HepG2 (cell line): ENCODE measurements at regions not wholly inside any gene's neighbourhood (a gene's known extent, or its start where the extent isn't known, plus 50 kb on each side); places are given as distances from the start of the nearest gene placed in this dataset.

Experiments
- ATAC-seq: fragments of 200-7000 bp; cut with Tn5 transposase; 3 replicates; pipeline ENCODE4 v1.9.1; 2020; ENCODE audit warnings: mild to moderate bottlenecking, moderate library complexity
- BruUV-seq: library from RNA; stranded (reverse); fragments of 400-500 nt; replicated peaks from 2 replicates; lab custom pipeline; 2021; lab: Mats Ljungman, UMichigan
- CTCF ChIA-PET: fragments of 300-600 bp; formaldehyde crosslinking; extraction: SDS; loops from one replicate; lab custom pipeline; 2021; ENCODE audit warnings: low total read pairs, inconsistent platforms, low intra/inter-chr PET ratio; lab: Yijun Ruan, JAX
- POLR2A ChIA-PET: fragments of 350-600 bp; sonication (Branson Sonifier 250); formaldehyde crosslinking; loops from one replicate; lab custom pipeline; 2020; ENCODE audit warnings: antibody characterized with exemption, inconsistent platforms; lab: Yijun Ruan, JAX
- DNase-seq: peaks from one replicate; pipeline ENCODE4 v3.0.0-alpha.2; 2015; ENCODE audit warnings: low spot score
- FAIRE-seq: peaks from 3 replicates; lab custom pipeline; 2011; peaks lifted over from hg19 to GRCh38; lab: Jason Lieb, UNC
- H2AFZ ChIP-seq: one replicate; pipeline ENCODE4 v1.6.1; 2011; ENCODE audit warnings: low read length, inconsistent platforms
- H3K27ac ChIP-seq: fragments of 300-600 bp; 3 replicates; pipeline ENCODE4 v1.8.0; 2011; ENCODE audit warnings: mixed run types, mild to moderate bottlenecking, mixed read lengths, low read length, inconsistent platforms; ENCODE audit not compliant: insufficient read depth; ENCODE audit errors: extremely low read length
- H3K27me3 ChIP-seq, 2 experiments: fragments of 200-600 bp in 1 of 2; 2 replicates in 1 of 2; 3 replicates in 1 of 2; pipeline versions ENCODE4 v1.6.0 to v1.8.0; 2011; ENCODE audit warnings: low read length in 2 of 2, mild to moderate bottlenecking in 2 of 2, moderate library complexity in 2 of 2, inconsistent platforms in 1 of 2; ENCODE audit not compliant: insufficient read depth in 2 of 2, control insufficient read depth in 1 of 2
- H3K36me3 ChIP-seq, 2 experiments: fragments of 200-600 bp in 1 of 2; replicated peaks in 1 of 2; 2 replicates in 1 of 2; 3 replicates in 1 of 2; pipeline versions ENCODE4 v1.5.1 to v1.8.0; 2011; ENCODE audit warnings: low read length in 2 of 2, inconsistent platforms in 1 of 2; ENCODE audit not compliant: insufficient read depth in 2 of 2, control insufficient read depth in 1 of 2
- H3K4me1 ChIP-seq: 2 replicates; pipeline ENCODE4 v1.5.1; 2012; ENCODE audit warnings: low read length, inconsistent platforms; ENCODE audit not compliant: insufficient read depth
- H3K4me2 ChIP-seq: 2 replicates; pipeline ENCODE4 v1.6.0; 2011; ENCODE audit warnings: low read depth, low read length, inconsistent platforms
- H3K4me3 ChIP-seq, 3 experiments: fragments of 200-600 bp in 1 of 3; sonication (generic), shearing (Covaris generic) in 1 of 3; replicated peaks in 1 of 3; 2 replicates each; pipeline ENCODE4 v1.5.1; 2011 to 2016; ENCODE audit warnings: low read length in 3 of 3, inconsistent platforms in 2 of 3, low read depth in 2 of 3, mild to moderate bottlenecking in 2 of 3, control low read depth in 1 of 3, mixed read lengths in 1 of 3; ENCODE audit not compliant: insufficient read depth in 1 of 3
- H3K79me2 ChIP-seq: one replicate; pipeline ENCODE4 v1.6.1; 2011; ENCODE audit warnings: low read length, inconsistent platforms; ENCODE audit not compliant: insufficient read depth
- H3K9ac ChIP-seq: 2 replicates; pipeline ENCODE4 v1.6.0; 2011; ENCODE audit warnings: mild to moderate bottlenecking, low read depth, low read length, inconsistent platforms; ENCODE audit not compliant: insufficient read depth
- H3K9me3 ChIP-seq: 2 replicates; pipeline ENCODE4 v1.5.1; 2012; ENCODE audit warnings: mild to moderate bottlenecking, low read length
- H4K20me1 ChIP-seq: 2 replicates; pipeline ENCODE4 v1.6.0; 2011; ENCODE audit warnings: inconsistent platforms, mild to moderate bottlenecking, low read length, moderate library complexity; ENCODE audit not compliant: insufficient read depth
- ATRX ChIP-seq: sonication (generic); formaldehyde crosslinking; IDR thresholded peaks from 2 replicates; pipeline ENCODE4 v1.4.0; 2020; ENCODE audit warnings: missing genetic modification reagents, borderline replicate concordance
- BHLHE40 ChIP-seq: IDR thresholded peaks from 2 replicates; pipeline ENCODE4 v1.6.1; 2011; ENCODE audit warnings: low read length, improper control_type of control experiment
- KDM5B ChIP-seq: sonication (generic); formaldehyde crosslinking; IDR thresholded peaks from 2 replicates; pipeline ENCODE4 v1.4.0; 2020; ENCODE audit warnings: missing genetic modification reagents, mild to moderate bottlenecking, borderline replicate concordance
- KMT2B ChIP-seq: IDR thresholded peaks from 2 replicates; pipeline ENCODE4 v1.6.1; 2016; ENCODE audit warnings: missing genetic modification reagents, missing compliant biosample characterization
- MEIS2 ChIP-seq: sonication (generic); formaldehyde crosslinking; IDR thresholded peaks from 2 replicates; pipeline ENCODE4 v1.9.0; 2021; ENCODE audit warnings: mild to moderate bottlenecking, missing genetic modification reagents
- SRSF9 ChIP-seq: fragments of 200-400 bp; formaldehyde crosslinking; IDR thresholded peaks from 2 replicates; pipeline ENCODE4 v1.6.1; 2018; ENCODE audit warnings: borderline replicate concordance, mild to moderate bottlenecking, low read depth, low read length; ENCODE audit not compliant: insufficient read depth, poor library complexity, severe bottlenecking
- STAG1 ChIP-seq: sonication (generic); formaldehyde crosslinking; IDR thresholded peaks from 2 replicates; pipeline ENCODE4 v1.4.0; 2020; ENCODE audit warnings: missing genetic modification reagents
- ZFP90 ChIP-seq: sonication (generic); formaldehyde crosslinking; IDR thresholded peaks from 2 replicates; pipeline ENCODE4 v1.8.0; 2022; ENCODE audit warnings: missing genetic modification reagents, mild to moderate bottlenecking, inconsistent platforms, borderline replicate concordance
- ZNF136 ChIP-seq: sonication (generic); formaldehyde crosslinking; IDR thresholded peaks from 2 replicates; pipeline ENCODE4 v1.8.1; 2022; ENCODE audit warnings: low read depth, mild to moderate bottlenecking, moderate library complexity, missing genetic modification reagents
- ZNF20 ChIP-seq: sonication (generic); formaldehyde crosslinking; IDR thresholded peaks from 2 replicates; pipeline ENCODE4 v1.4.0; 2020; ENCODE audit warnings: mild to moderate bottlenecking, moderate library complexity, missing genetic modification reagents
- ZNF232 ChIP-seq: sonication (generic); formaldehyde crosslinking; IDR thresholded peaks from 2 replicates; pipeline ENCODE4 v1.4.0; 2020; ENCODE audit warnings: missing genetic modification reagents, borderline replicate concordance
- ZNF747 ChIP-seq: sonication (generic); formaldehyde crosslinking; IDR thresholded peaks from 2 replicates; pipeline ENCODE4 v1.8.1; 2023; ENCODE audit warnings: missing genetic modification reagents, mild to moderate bottlenecking, borderline replicate concordance
- ZSCAN12 ChIP-seq: sonication (generic); formaldehyde crosslinking; IDR thresholded peaks from 2 replicates; pipeline ENCODE4 v1.9.0; 2021; ENCODE audit warnings: mild to moderate bottlenecking, missing genetic modification reagents
- in situ Hi-C: cut with HindIII; loops from 2 replicates; pipeline ENCODE4 v1.10.0; 2017; ENCODE audit warnings: low pct_unique_long_range_greater_than_20kb; ENCODE audit not compliant: extremely low pct_ligation_motif_present
- intact Hi-C: fragments of 100-400 bp; cut with micrococcal nuclease; formaldehyde crosslinking; loops from one replicate; pipeline ENCODE4 v1.10.0; 2022; ENCODE audit not compliant: unreplicated experiment
- TF ChIP-seq, protein P1 (sequence below): sonication (generic); formaldehyde crosslinking; IDR thresholded peaks from 2 replicates; pipeline ENCODE4 v1.8.1; 2022; ENCODE audit warnings: low read depth, mild to moderate bottlenecking, missing genetic modification reagents

DNA sequence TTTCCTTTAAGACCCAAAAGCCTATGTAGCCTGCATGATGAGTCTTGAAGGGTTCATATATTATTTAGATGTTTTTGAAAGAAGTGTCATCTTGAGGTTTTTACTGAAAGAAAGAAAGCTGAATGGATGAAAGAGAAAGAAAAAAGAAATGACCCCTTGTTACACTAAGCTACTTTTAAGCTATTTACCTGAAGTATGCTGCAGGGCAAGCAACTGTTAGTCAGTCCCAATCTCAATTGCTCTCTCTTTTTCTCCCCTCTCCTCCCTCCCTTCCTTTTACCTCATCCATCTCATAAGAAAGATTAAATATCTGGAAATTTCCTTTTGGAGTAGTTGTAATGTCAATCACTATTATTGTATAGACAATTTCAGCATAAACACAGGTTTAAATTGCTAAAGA, 512.4 kb downstream of the TMTC2 start:
- intact Hi-C loops = no loop called here
- no peak overlapping the region for H3K4me3 ChIP-seq
- in situ Hi-C loops = no loop called here
- DNase-seq = no peak
- CTCF ChIA-PET = no interaction called here
- H3K27ac ChIP-seq = no peak overlapping the region
- H3K27me3 ChIP-seq = no peaks in the 10 kb centered on the region
- H3K9me3 ChIP-seq = peaks cover 33% of the 10 kb centered on the region
- no peaks in the 10 kb centered on the region for H3K36me3 ChIP-seq
- BruUV-seq = no TSS peak
- no peaks in the 10 kb centered on the region for H3K4me1 ChIP-seq
- FAIRE-seq = no peak
- H3K4me2 ChIP-seq = no peak overlapping the region
- no peak for ATAC-seq
- H3K9ac ChIP-seq = no peak overlapping the region
- POLR2A ChIA-PET = no interaction called here
- no peaks in the 10 kb centered on the region for H3K79me2 ChIP-seq
- no peak for TF ChIP-seq BHLHE40
- no peak for TF ChIP-seq MEIS2 (CRISPR knock-in tag)
- no peak for TF ChIP-seq STAG1
- TF ChIP-seq, protein P1, sequence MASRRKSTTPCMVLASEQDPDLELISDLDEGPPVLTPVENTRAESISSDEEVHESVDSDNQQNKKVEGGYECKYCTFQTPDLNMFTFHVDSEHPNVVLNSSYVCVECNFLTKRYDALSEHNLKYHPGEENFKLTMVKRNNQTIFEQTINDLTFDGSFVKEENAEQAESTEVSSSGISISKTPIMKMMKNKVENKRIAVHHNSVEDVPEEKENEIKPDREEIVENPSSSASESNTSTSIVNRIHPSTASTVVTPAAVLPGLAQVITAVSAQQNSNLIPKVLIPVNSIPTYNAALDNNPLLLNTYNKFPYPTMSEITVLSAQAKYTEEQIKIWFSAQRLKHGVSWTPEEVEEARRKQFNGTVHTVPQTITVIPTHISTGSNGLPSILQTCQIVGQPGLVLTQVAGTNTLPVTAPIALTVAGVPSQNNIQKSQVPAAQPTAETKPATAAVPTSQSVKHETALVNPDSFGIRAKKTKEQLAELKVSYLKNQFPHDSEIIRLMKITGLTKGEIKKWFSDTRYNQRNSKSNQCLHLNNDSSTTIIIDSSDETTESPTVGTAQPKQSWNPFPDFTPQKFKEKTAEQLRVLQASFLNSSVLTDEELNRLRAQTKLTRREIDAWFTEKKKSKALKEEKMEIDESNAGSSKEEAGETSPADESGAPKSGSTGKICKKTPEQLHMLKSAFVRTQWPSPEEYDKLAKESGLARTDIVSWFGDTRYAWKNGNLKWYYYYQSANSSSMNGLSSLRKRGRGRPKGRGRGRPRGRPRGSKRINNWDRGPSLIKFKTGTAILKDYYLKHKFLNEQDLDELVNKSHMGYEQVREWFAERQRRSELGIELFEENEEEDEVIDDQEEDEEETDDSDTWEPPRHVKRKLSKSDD (CRISPR knock-in tag) = no peak
- TF ChIP-seq KDM5B (CRISPR knock-in tag) = no peak
- TF ChIP-seq ZNF747 (CRISPR knock-in tag) = no peak
- no peak for TF ChIP-seq ATRX (CRISPR knock-in tag)
- TF ChIP-seq ZNF232 = no peak
- TF ChIP-seq ZFP90 (CRISPR knock-in tag) = no peak
- no peak for TF ChIP-seq ZSCAN12 (CRISPR knock-in tag)
- TF ChIP-seq SRSF9 = no peak
- no peak for TF ChIP-seq KMT2B (CRISPR knock-in tag)
- TF ChIP-seq ZNF136 (CRISPR knock-in tag) = no peak
- no peak for TF ChIP-seq ZNF20 (CRISPR knock-in tag)
- no peak overlapping the region for H2AFZ ChIP-seq
- H4K20me1 ChIP-seq = no peaks in the 10 kb centered on the region
